A673 (cell line): ENCODE measurements at regions not wholly inside any gene's neighbourhood (a gene's known extent, or its start where the extent isn't known, plus 50 kb on each side); places are given as distances from the start of the nearest gene placed in this dataset.

ENCODE experiments used
- BruUV-seq: library from RNA; stranded (reverse); fragments of 400-500 nt; replicated peaks from 2 replicates; lab custom pipeline; 2021; lab: Mats Ljungman, UMichigan
- CTCF ChIA-PET: fragments of 300-600 bp; sonication (Branson Sonifier 250); formaldehyde crosslinking; loops from one replicate; lab custom pipeline; 2022; ENCODE audit warnings: antibody characterized with exemption; lab: Charles Lee
- POLR2A ChIA-PET: fragments of 300-600 bp; sonication (Branson Sonifier 250); formaldehyde crosslinking; loops from one replicate; lab custom pipeline; 2022; ENCODE audit warnings: antibody characterized with exemption; ENCODE audit not compliant: low non-redundant PET; lab: Charles Lee
- DNase-seq: peaks from one replicate; pipeline ENCODE4 v3.0.0-alpha.2; 2015; ENCODE audit warnings: low spot score
- H3K27ac ChIP-seq: fragments of 200-600 bp; sonication (generic); 2 replicates; pipeline ENCODE4 v1.5.1; 2016; ENCODE audit warnings: mixed run types, low read depth, mild to moderate bottlenecking, mixed read lengths, antibody characterized with exemption, low read length; ENCODE audit not compliant: poor library complexity, severe bottlenecking
- H3K27me3 ChIP-seq: fragments of 200-600 bp; sonication (generic); replicated peaks from 2 replicates; pipeline ENCODE4 v1.6.1; 2017; ENCODE audit warnings: mixed run types, low read depth, mild to moderate bottlenecking, mixed read lengths, antibody characterized with exemption, low read length; ENCODE audit not compliant: insufficient read depth, poor library complexity
- H3K36me3 ChIP-seq: fragments of 200-600 bp; sonication (generic); 2 replicates; pipeline ENCODE4 v1.6.1; 2016; ENCODE audit warnings: mixed run types, mild to moderate bottlenecking, mixed read lengths, antibody characterized with exemption, low read length; ENCODE audit not compliant: insufficient read depth, poor library complexity, severe bottlenecking
- H3K4me1 ChIP-seq: fragments of 200-600 bp; sonication (generic); 2 replicates; pipeline ENCODE4 v1.6.1; 2017; ENCODE audit warnings: mixed run types, mild to moderate bottlenecking, mixed read lengths, antibody characterized with exemption, low read length; ENCODE audit not compliant: insufficient read depth, poor library complexity, severe bottlenecking
- H3K4me3 ChIP-seq: fragments of 200-600 bp; sonication (generic); 2 replicates; pipeline ENCODE4 v1.5.1; 2016; ENCODE audit warnings: low read depth, mixed run types, mild to moderate bottlenecking, mixed read lengths, low read length; ENCODE audit not compliant: poor library complexity, severe bottlenecking
- H3K9me3 ChIP-seq: fragments of 200-600 bp; sonication (generic); 2 replicates; pipeline ENCODE4 v1.6.1; 2016; ENCODE audit warnings: mixed run types, low read depth, mild to moderate bottlenecking, mixed read lengths, antibody characterized with exemption, low read length; ENCODE audit not compliant: poor library complexity, severe bottlenecking
- CTCF ChIP-seq: fragments of 300-800, 200-600 bp; sonication (generic); conservative IDR thresholded peaks from 2 replicates; pipeline ENCODE4 v1.5.1; 2017; ENCODE audit warnings: low read depth, mild to moderate bottlenecking, antibody characterized with exemption, low read length, moderate library complexity, mixed read lengths
- EZH2 ChIP-seq: fragments of 200-600 bp; sonication (generic); IDR thresholded peaks from 2 replicates; pipeline ENCODE4 v1.6.1; 2017; ENCODE audit warnings: borderline replicate concordance, low read depth, mild to moderate bottlenecking, mixed read lengths, antibody characterized with exemption, low read length; ENCODE audit not compliant: poor library complexity, severe bottlenecking
- intact Hi-C: fragments of 100-400 bp; cut with micrococcal nuclease; formaldehyde crosslinking; loops from one replicate; pipeline ENCODE4 v1.10.0; 2022; ENCODE audit not compliant: unreplicated experiment

GRCh38 chr5:174247301-174247700 is 201.8 kb downstream of the NSG2 start:
- Histone ChIP-seq H3K27me3 (no peaks in the 10 kb centered on the region), H3K4me1 (no peaks in the 10 kb centered on the region), H3K9me3 (no peaks in the 10 kb centered on the region), H3K4me3 (no peak overlapping the region), H3K36me3 (no peaks in the 10 kb centered on the region), H3K27ac (no peak overlapping the region)
- no peak for DNase-seq
- ChIA-PET CTCF (no interaction called here), POLR2A (no interaction called here)
- TF ChIP-seq CTCF = no peak
- TF ChIP-seq EZH2 = no peak
- intact Hi-C loops = no loop called here
- no TSS peak for BruUV-seq

- POLR2A ChIA-PET = no interaction called here
- CTCF ChIA-PET = no interaction called here
- intact Hi-C loops = no loop called here
- BruUV-seq = no TSS peak
- Histone ChIP-seq H3K4me1 (no peaks in the 10 kb centered on the region), H3K36me3 (no peaks in the 10 kb centered on the region), H3K4me3 (no peak overlapping the region), H3K27me3 (peaks cover 12% of the 10 kb centered on the region), H3K27ac (no peak overlapping the region), H3K9me3 (no peaks in the 10 kb centered on the region)
- TF ChIP-seq EZH2 = no peak
- DNase-seq = no peak
Measured at GRCh38 chr5:174251305-174252000, 205.9 kb downstream of the NSG2 start.

- TF ChIP-seq CTCF = no peak
- TF ChIP-seq EZH2 = no peak
- no peak for DNase-seq
- Histone ChIP-seq H3K36me3 (no peaks in the 10 kb centered on the region), H3K4me1 (no peaks in the 10 kb centered on the region), H3K9me3 (no peaks in the 10 kb centered on the region), H3K27me3 (peaks cover 12% of the 10 kb centered on the region), H3K27ac (no peak overlapping the region), H3K4me3 (no peak overlapping the region)
- BruUV-seq = no TSS peak
- CTCF ChIA-PET = no interaction called here
- intact Hi-C loops = no loop called here
- POLR2A ChIA-PET = no interaction called here
Measured at GRCh38 chr5:174252121-174252520, 206.6 kb downstream of the NSG2 start.
